Sigmoid colon (tissue), 6 donors: ENCODE measurements at regions not wholly inside any gene's neighbourhood (a gene's known extent, or its start where the extent isn't known, plus 50 kb on each side); places are given as distances from the start of the nearest gene placed in this dataset.

Experiments
- DNase-seq: peaks from one replicate; pipeline ENCODE4 v3.0.0-alpha.2; 2019
- H3K27ac ChIP-seq, 4 donors: fragments of 200-600 bp; sonication (generic); one replicate each; pipeline ENCODE4 v1.5.1; 2016 to 2019; ENCODE audit warnings: mild to moderate bottlenecking in 1 of 4
- H3K27me3 ChIP-seq, 3 donors: fragments of 200-600 bp; sonication (generic); one replicate each; pipeline ENCODE4 v1.5.1; 2019; ENCODE audit warnings: mild to moderate bottlenecking in 1 of 3
- H3K36me3 ChIP-seq, 4 donors: fragments of 200-600 bp; sonication (generic); one replicate each; pipeline ENCODE4 v1.5.1; 2016 to 2019
- H3K4me1 ChIP-seq, 4 donors: fragments of 200-600 bp; sonication (generic); one replicate each; pipeline ENCODE4 v1.5.1; 2017 to 2019
- H3K4me3 ChIP-seq, 4 donors: fragments of 200-600 bp; sonication (generic); one replicate each; pipeline ENCODE4 v1.5.1; 2017 to 2019; ENCODE audit warnings: mild to moderate bottlenecking in 2 of 4, moderate library complexity in 1 of 4
- H3K9me3 ChIP-seq, 4 donors: fragments of 200-600 bp in 3 of 4; sonication (generic) in 3 of 4; one replicate each; pipeline versions ENCODE4 v1.5.1 to v1.6.1; 2013 to 2019
- CTCF ChIP-seq, 4 experiments: fragments of 450-650 bp in 3 of 4; fragments of 200-600 bp in 1 of 4; IDR thresholded peaks; one replicate each; pipeline ENCODE4 v1.5.1; 2016 to 2019; ENCODE audit warnings: antibody characterized with exemption in 4 of 4, mild to moderate bottlenecking in 3 of 4, moderate library complexity in 2 of 4
- EP300 ChIP-seq, 4 donors: sonication (generic); formaldehyde crosslinking; IDR thresholded peaks; one replicate each; pipeline ENCODE4 v1.6.1; 2017; ENCODE audit warnings: antibody characterized with exemption in 4 of 4
- POLR2A ChIP-seq, 2 donors: fragments of 450-650 bp; IDR thresholded peaks; one replicate each; pipeline ENCODE4 v1.6.1; 2016; ENCODE audit warnings: antibody characterized with exemption in 2 of 2, mild to moderate bottlenecking in 2 of 2, moderate library complexity in 2 of 2
- POLR2AphosphoS5 ChIP-seq, 4 donors: sonication (generic); formaldehyde crosslinking; IDR thresholded peaks; one replicate each; pipeline ENCODE4 v1.6.1; 2017; ENCODE audit warnings: antibody characterized with exemption in 4 of 4
- WGBS, 2 donors: extraction: QIAGEN DNeasy Blood & Tissue Kit; methylation state at CpG; one replicate each; pipeline ENCODE4 v1.1.7; 2013; 5-methylcytosine and 5-hydroxymethylcytosine counted together
- intact Hi-C: fragments of 100-400 bp; cut with DNase I; formaldehyde crosslinking; loops from one replicate; pipeline ENCODE4 v1.15.1; 2023
- donor health status: healthy with polysubstance abuse.
- donor health status: healthy.

- DNase-seq, result no peak
- no peak for TF ChIP-seq POLR2A (IDR thresholded peaks at IDR 0.05)
- TF ChIP-seq CTCF (IDR thresholded peaks at IDR 0.05), result no peak
- TF ChIP-seq POLR2AphosphoS5 (IDR thresholded peaks at IDR 0.05), result no peak
- TF ChIP-seq EP300 (IDR thresholded peaks at IDR 0.05), result no peak
- WGBS, 2 donors, result 82 to 89% methylated on average over 6 of the region's 6 CpGs
- Histone ChIP-seq H3K4me3 (no peak overlapping the region), H3K27me3 (no peaks in the 10 kb centered on the region), H3K27ac (no peak overlapping the region), H3K4me1 (peaks cover 0 to 9% (median 4%) of the 10 kb centered on the region in 4 donors), H3K9me3 (no peaks in the 10 kb centered on the region), H3K36me3 (no peaks in the 10 kb centered on the region)
- intact Hi-C loops, result no loop called here
These were observed 57.4 kb upstream of the STXBP5L start for GRCh38 chr3:120850381-120851295.

- H3K4me3 ChIP-seq, result no peak overlapping the region
- no peak for DNase-seq
- intact Hi-C loops, result no loop called here
- H3K4me1 ChIP-seq, result peaks cover 0 to 19% (median 5%) of the 10 kb centered on the region in 4 donors
- TF ChIP-seq EP300 (IDR thresholded peaks at IDR 0.05) (no peak), POLR2A (IDR thresholded peaks at IDR 0.05) (no peak), POLR2AphosphoS5 (IDR thresholded peaks at IDR 0.05) (no peak), CTCF (IDR thresholded peaks at IDR 0.05) (no peak)
- H3K36me3 ChIP-seq, result no peaks in the 10 kb centered on the region
- H3K27ac ChIP-seq, result no peak overlapping the region
- no peaks in the 10 kb centered on the region for H3K9me3 ChIP-seq
- no peaks in the 10 kb centered on the region for H3K27me3 ChIP-seq
- WGBS, 2 donors, result 59 to 71% methylated on average over 2 of the region's 2 CpGs
These were observed 55.6 kb upstream of the STXBP5L start for GRCh38 chr3:120852412-120852811.

GRCh38 chr3:120853416-120853815, 54.6 kb upstream of the STXBP5L start:
- DNase-seq, result no peak
- H3K9me3 ChIP-seq, result no peaks in the 10 kb centered on the region
- H3K27ac ChIP-seq, result no peak overlapping the region
- peaks cover 0 to 19% (median 5%) of the 10 kb centered on the region in 4 donors for H3K4me1 ChIP-seq
- H3K36me3 ChIP-seq, result no peaks in the 10 kb centered on the region
- intact Hi-C loops, result no loop called here
- H3K27me3 ChIP-seq, result no peaks in the 10 kb centered on the region
- no peak for TF ChIP-seq CTCF (IDR thresholded peaks at IDR 0.05)
- no peak for TF ChIP-seq POLR2A (IDR thresholded peaks at IDR 0.05)
- no peak overlapping the region for H3K4me3 ChIP-seq
- 91 to 93% methylated on average over 9 of the region's 9 CpGs for WGBS, 2 donors

- DNase-seq, result no peak
- no peaks in the 10 kb centered on the region for H3K9me3 ChIP-seq
- 69 to 84% methylated on average over 3 of the region's 3 CpGs for WGBS, 2 donors
- no peak overlapping the region for H3K4me3 ChIP-seq
- intact Hi-C loops, result loop anchor here (5.0 kb wide), 1 partner anchor 37 kb away; no protein-coding TSS in a partner anchor
- H3K27ac ChIP-seq, result peak overlapping the region in 1 of 4 donors; percentile 38
- H3K4me1 ChIP-seq, result peaks cover 0 to 19% (median 5%) of the 10 kb centered on the region in 4 donors
- H3K27me3 ChIP-seq, result no peaks in the 10 kb centered on the region
- no peaks in the 10 kb centered on the region for H3K36me3 ChIP-seq
- TF ChIP-seq POLR2AphosphoS5 (IDR thresholded peaks at IDR 0.05) (no peak), EP300 (IDR thresholded peaks at IDR 0.05) (no peak), CTCF (IDR thresholded peaks at IDR 0.05) (no peak), POLR2A (IDR thresholded peaks at IDR 0.05) (no peak)
These were observed 53.0 kb upstream of the STXBP5L start for GRCh38 chr3:120854908-120855526.
